ENCODE measurements at regions not wholly inside any gene's neighbourhood (a gene's known extent, or its start where the extent isn't known, plus 50 kb on each side); places are given as distances from the start of the nearest gene placed in this dataset.

DNA sequence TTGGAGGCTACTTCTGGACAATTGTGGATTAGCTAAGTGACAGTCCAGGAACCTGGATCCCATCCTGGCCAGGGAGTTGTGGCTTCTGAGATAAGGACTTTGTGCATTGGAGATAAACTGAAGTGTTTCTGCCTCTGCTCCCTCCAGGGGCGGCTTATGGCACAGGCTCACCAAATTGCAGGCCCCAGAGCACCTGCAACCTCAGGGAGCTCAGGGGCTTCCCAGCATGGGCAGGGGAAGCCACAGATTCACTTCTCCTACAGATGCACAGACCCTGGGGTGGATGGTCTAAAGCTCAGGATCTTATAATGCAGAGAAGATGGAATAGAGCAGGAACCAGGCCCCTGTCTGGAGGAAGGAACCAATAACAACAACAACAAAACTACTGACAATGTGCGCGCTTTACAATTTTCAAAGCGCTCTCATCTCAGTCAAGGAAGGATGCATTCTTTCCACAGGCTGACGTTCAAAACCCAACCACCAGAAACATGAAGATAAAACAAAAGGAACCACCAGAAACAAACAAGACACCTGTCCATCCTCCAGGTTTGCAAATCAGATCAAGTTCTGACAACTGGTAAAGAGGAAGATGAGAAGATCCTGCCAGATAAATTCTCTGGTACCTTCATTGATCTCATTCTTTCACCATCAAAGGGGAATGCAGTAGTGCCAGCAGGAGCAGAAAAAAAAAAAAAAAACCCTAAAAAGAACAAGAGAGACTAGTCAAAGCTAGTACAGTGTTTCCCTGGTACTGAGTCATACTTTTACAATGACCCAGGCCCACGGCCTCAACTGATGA is 121.0 kb upstream of the IRF2BP2 start:
- Mint-ChIP-seq H3K36me3 (ENCODE audit: low read depth) (no peaks in the 10 kb centered on the region), H3K27me3 (ENCODE audit: low read depth) (no peaks in the 10 kb centered on the region), H3K4me1 (ENCODE audit: low read depth) (peaks cover 51% of the 10 kb centered on the region), H3K9me3 (no peaks in the 10 kb centered on the region), H3K27ac (peak overlapping the region; percentile 89), H3K4me3 (peak overlapping the region; percentile 25)
- DNase-seq = peak; percentile 83
- CTCF ChIA-PET = interaction anchor here (0.5 to 1.4 kb wide), 5 partner anchors 11 to 334 kb away, joined by 3 to 4 read pairs (median 3); no protein-coding TSS in a partner anchor
- intact Hi-C loops (cut with micrococcal nuclease) = loop anchor here (1.0 to 10.0 kb wide), 15 partner anchors 8 to 460 kb away; no protein-coding TSS in a partner anchor

DNA sequence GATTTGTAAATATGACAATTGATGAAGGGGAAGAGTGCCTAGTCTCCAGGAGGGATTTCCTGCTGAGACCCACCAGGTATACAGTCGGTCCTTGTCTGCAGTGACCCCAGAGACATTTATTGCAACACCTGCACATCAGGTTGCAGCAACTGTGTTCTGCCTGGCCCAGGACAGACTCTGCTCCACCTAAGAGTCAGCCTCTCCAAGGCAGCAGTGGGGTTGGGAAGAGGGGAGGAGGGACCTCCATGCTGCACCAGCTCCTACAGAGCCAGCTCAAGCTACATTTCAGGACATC is 120.4 kb upstream of the IRF2BP2 start:
- Mint-ChIP-seq H3K27ac (peak overlapping the region; percentile 89), H3K4me3 (no peak overlapping the region), H3K36me3 (ENCODE audit: low read depth) (no peaks in the 10 kb centered on the region), H3K4me1 (ENCODE audit: low read depth) (peaks cover 56% of the 10 kb centered on the region), H3K9me3 (no peaks in the 10 kb centered on the region), H3K27me3 (ENCODE audit: low read depth) (no peaks in the 10 kb centered on the region)
- intact Hi-C loops (cut with micrococcal nuclease) = loop anchor here (2.0 to 10.0 kb wide), 3 partner anchors 28 to 326 kb away; no protein-coding TSS in a partner anchor
- CTCF ChIA-PET = interaction anchor here (0.5 to 1.4 kb wide), 4 partner anchors 40 to 335 kb away, joined by 3 to 4 read pairs (median 3); no protein-coding TSS in a partner anchor
- no peak for DNase-seq

- no peaks in the 10 kb centered on the region for H3K9me3 Mint-ChIP-seq
- intact Hi-C loops (cut with micrococcal nuclease) = loop anchor here (2.0 to 10.0 kb wide), 3 partner anchors 29 to 325 kb away; no protein-coding TSS in a partner anchor
- no peaks in the 10 kb centered on the region for H3K27me3 Mint-ChIP-seq (ENCODE audit: low read depth)
- H3K4me3 Mint-ChIP-seq = no peak overlapping the region
- peak overlapping the region; percentile 52 for H3K27ac Mint-ChIP-seq
- no peak for DNase-seq
- H3K36me3 Mint-ChIP-seq (ENCODE audit: low read depth) = no peaks in the 10 kb centered on the region
- peaks cover 62% of the 10 kb centered on the region for H3K4me1 Mint-ChIP-seq (ENCODE audit: low read depth)
- CTCF ChIA-PET = interaction anchor here (0.6 kb wide), 1 partner anchor 210 kb away, joined by 4 read pairs; no protein-coding TSS in a partner anchor
These were observed 119.8 kb upstream of the IRF2BP2 start for GRCh38 chr1:234729561-234730474.

DNA sequence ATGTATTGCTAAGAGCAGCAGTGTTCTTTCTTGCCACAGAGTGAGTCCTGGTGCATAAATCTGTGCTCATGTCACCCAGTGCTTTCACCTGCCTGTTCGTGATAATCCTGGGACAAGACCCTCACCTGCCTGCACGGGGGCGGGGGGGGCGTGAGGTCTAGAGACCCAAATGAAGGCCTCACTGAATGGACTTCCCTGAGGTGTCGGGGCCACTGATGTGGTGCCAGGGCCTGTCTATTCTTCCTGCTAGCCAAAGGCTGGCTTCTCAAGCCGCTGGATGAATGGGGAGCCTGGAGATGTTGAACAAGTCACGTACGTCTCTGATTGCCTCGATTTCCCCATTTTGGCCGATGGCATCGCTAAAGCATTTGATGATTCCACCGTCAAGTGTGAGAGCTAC is 118.8 kb upstream of the IRF2BP2 start:
- peaks cover 72% of the 10 kb centered on the region for H3K4me1 Mint-ChIP-seq (ENCODE audit: low read depth)
- no peaks in the 10 kb centered on the region for H3K27me3 Mint-ChIP-seq (ENCODE audit: low read depth)
- no peak for DNase-seq
- no peaks in the 10 kb centered on the region for H3K9me3 Mint-ChIP-seq
- H3K36me3 Mint-ChIP-seq (ENCODE audit: low read depth) = no peaks in the 10 kb centered on the region
- intact Hi-C loops (cut with micrococcal nuclease) = no loop called here
- H3K4me3 Mint-ChIP-seq = no peak overlapping the region
- H3K27ac Mint-ChIP-seq = no peak overlapping the region
- CTCF ChIA-PET = no interaction called here

DNA sequence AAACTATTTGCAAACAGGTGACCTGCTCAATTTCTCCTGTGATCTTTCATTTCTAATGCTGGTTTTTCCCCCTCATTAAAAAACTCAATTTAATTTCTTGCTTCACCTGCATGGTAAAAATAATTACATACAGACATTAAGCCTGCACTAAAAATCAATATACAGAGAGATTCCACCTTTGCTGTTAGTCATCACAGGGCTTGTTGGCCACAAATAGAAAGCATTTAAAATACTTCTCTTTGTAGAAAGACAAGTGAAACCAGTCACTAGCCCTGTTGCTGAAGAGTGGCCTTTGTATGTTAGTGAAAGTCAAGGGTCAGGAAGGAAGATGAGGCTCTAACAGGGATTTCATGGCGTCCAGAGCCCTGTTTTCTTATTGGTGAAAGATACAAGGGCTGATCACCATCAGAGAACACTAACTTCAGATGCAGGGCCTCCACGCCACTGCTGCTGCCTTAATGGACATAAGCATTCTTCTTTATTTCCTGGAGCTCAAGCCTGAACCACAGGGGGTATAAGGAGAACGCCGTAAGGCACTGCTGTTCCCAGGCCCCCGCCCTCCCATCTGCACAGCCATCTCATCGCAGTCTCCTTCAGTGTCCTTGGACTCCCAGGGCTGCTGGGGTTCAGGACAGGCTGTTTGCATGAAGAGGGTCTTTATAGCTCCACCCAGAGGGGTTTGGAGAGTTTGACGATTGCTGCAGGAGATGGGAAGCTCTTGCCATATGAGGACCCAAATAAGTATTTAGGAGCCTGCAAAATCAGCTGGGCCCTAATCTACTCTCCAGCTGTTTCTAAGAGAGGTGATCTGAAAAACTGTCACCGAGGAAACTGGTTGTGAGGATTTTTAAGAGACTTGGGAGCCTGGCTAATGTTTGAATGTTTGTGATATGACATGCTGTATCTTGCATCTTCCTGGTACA is 117.3 kb upstream of the IRF2BP2 start:
- no peaks in the 10 kb centered on the region for H3K9me3 Mint-ChIP-seq
- intact Hi-C loops (cut with micrococcal nuclease) = no loop called here

DNA sequence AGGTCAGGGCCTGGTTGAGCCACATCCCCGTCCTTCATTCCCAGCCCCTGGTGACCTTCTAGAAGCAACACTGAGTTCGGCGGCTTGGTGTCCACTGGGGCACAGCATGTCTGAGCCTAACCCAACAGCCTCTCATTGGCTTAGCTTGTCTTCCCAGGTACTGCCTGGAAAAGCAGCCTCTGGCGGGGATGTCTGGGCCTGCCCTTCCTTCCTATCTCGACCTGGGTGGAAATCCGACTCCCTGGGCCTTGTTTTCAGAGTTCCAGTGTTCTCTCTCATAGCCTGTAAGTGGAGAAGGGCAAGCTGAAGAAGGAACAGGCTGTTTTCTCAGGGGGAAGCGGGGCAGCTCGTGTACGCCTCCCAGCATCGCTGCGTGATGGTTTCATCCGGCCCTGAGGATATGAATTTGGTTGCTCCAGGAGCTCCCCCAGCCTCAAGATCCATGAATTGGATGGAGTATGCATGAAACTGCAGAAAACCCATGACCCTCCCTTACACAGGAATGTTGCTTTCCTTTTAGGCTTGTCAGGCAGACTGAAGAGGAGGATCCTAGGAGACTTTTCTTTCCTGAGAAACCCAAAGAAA is 116.5 kb upstream of the IRF2BP2 start:
- Mint-ChIP-seq H3K27me3 (ENCODE audit: low read depth) (no peaks in the 10 kb centered on the region), H3K36me3 (ENCODE audit: low read depth) (no peaks in the 10 kb centered on the region), H3K4me3 (no peak overlapping the region), H3K9me3 (no peaks in the 10 kb centered on the region), H3K4me1 (ENCODE audit: low read depth) (peaks cover 80% of the 10 kb centered on the region), H3K27ac (peak overlapping the region; percentile 15)
- CTCF ChIA-PET = interaction anchor here (0.7 to 1.2 kb wide), 3 partner anchors 69 to 114 kb away, joined by 3 read pairs; no protein-coding TSS in a partner anchor
- DNase-seq = no peak
- intact Hi-C loops (cut with micrococcal nuclease) = no loop called here

More for the DNA sequence above, 117.3 kb upstream of the IRF2BP2 start:
- CTCF ChIA-PET = interaction anchor here (1.1 kb wide), 1 partner anchor 115 kb away, joined by 4 read pairs; no protein-coding TSS in a partner anchor
- Mint-ChIP-seq H3K36me3 (ENCODE audit: low read depth) (no peaks in the 10 kb centered on the region), H3K4me3 (no peak overlapping the region), H3K27ac (no peak overlapping the region), H3K27me3 (ENCODE audit: low read depth) (no peaks in the 10 kb centered on the region), H3K4me1 (ENCODE audit: low read depth) (peaks cover 80% of the 10 kb centered on the region)
- no peak for DNase-seq

DNA sequence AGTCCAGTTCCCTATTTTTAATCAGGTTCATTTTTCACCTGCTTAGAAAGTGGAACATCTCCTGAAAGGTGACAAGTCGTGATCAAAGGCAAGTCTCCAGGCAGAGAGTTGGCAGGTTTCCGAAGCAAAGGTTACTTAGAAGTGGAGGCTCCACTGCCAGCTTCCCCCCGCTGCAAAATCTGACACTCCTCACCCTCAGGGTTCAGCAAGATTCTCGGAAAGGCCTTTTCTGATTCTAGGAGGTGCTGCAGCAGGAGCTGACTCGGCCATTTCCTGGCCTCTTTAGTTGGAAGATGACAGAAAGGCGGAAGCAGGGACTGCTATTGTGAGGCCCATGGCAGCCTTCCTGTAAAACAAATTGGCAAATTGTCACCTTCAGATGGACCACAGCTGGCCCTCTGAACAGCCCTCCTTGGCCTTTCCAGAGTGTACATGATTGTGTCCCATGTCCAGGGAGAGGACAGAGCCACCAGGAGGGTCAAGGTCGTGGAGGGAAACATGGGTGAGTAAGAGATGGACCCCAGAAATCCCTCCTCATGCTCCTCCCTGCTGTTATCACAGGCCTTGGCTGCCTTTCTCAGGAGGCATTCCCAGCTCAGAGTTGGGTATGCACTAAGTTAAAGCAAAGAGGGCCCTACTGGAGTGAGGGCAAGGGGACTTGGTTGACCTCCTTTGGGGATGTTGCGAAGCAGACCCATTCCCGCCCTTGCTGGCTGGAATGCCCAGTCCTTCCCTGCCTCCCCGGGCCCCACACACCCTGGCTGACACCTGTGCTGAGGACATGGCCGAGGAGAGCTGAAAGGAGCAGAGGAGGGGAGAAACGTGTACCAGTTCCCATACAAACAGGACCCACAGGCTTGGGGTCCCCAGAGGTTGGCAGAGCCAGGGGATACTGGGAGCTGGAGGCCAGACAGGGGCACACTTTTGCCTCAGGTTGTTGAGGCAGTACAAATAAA is 115.5 kb upstream of the IRF2BP2 start:
- Mint-ChIP-seq H3K4me1 (ENCODE audit: low read depth) (peaks cover 74% of the 10 kb centered on the region), H3K27me3 (ENCODE audit: low read depth) (no peaks in the 10 kb centered on the region), H3K36me3 (ENCODE audit: low read depth) (no peaks in the 10 kb centered on the region), H3K4me3 (peak overlapping the region; percentile 70), H3K27ac (peak overlapping the region; percentile 97), H3K9me3 (no peaks in the 10 kb centered on the region)
- DNase-seq = peak; percentile 81
- CTCF ChIA-PET = interaction anchor here (0.7 to 1.2 kb wide), 3 partner anchors 68 to 113 kb away, joined by 3 read pairs; no protein-coding TSS in a partner anchor
- intact Hi-C loops (cut with micrococcal nuclease) = loop anchor here (2.0 kb wide), 1 partner anchor 255 kb away; no protein-coding TSS in a partner anchor

DNA sequence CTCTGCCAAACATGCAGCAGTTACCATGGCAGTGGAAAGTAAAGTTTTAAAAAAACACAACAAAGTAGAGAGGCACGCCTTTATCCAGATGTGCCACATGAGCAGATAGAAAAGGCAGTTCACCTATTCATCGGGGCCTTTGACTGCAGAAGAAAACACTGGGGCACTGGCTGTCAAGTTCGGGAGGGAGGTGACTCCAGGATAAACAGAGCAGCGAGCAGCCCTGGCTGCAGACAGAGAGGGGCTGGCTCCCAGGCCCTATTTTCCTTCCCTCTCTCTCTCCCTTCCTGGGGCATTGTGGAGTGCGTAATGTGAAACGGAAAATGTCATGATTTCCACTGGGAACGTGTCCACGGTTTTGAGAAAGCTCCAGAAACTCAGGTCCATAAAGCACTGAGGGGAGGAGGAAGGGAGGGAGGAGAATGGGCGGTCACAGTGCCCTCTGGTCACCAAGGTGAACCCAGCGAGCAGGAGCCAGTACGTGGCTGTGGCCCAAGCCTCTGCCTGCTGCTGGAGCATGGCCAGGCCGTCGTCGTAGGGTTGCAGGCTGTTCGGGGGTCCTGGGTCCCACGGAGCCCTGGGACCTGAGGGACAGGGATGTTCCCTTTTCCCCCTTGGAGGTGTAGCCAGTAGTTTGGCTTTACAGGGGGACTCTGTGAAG is 114.7 kb upstream of the IRF2BP2 start:
- H3K4me1 Mint-ChIP-seq (ENCODE audit: low read depth) = peaks cover 66% of the 10 kb centered on the region
- no peaks in the 10 kb centered on the region for H3K9me3 Mint-ChIP-seq
- CTCF ChIA-PET = interaction anchor here (0.6 to 2.2 kb wide), 5 partner anchors 113 to 1715 kb away, joined by 3 to 9 read pairs (median 4); no protein-coding TSS in a partner anchor
- DNase-seq = peak; percentile 35
- H3K27me3 Mint-ChIP-seq (ENCODE audit: low read depth) = no peaks in the 10 kb centered on the region
- no peaks in the 10 kb centered on the region for H3K36me3 Mint-ChIP-seq (ENCODE audit: low read depth)
- H3K4me3 Mint-ChIP-seq = peak overlapping the region; percentile 70
- H3K27ac Mint-ChIP-seq = peak overlapping the region; percentile 97
- intact Hi-C loops (cut with micrococcal nuclease) = loop anchor here (1.0 to 5.0 kb wide), 7 partner anchors 113 to 603 kb away; partner anchors contain the start of genes ARID4B and GGPS1

DNA sequence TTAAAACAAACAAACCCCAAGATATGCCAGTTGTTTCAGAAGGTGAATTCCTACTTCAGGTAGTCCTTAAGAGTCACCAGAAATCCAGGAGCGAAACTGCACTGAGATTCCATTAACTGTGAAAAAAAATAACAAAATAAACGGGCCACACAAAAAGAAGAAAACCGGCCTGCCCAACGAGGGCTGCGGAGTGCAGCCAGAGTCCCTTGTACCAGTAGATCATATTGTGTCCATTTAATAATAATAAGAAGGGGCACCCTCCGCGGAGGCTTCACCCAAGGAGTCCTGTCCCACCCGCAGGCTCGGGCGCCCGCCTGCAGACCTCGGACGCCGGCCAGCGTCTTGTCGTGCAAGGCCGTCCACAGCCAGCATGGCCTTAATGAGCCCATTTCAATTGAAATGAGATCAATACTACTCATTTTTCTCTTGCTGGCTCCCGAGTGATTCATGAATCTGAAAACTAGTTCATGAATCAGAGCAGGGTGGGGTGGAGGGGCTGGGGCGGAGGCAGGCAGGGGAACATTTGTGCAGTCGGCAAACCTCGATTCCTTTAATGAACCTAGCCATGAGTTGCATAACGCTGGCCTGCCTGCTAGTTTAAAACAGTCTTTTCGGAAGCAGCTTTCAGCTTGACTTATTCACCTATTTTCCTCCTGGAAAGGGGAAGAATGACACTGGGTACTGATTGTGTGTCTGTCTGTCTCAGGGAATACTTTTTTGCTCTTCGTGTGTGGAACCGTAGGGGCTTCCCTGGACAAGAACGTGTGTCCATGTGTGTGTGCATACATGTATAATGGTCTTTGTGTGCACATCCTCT is 113.1 kb upstream of the IRF2BP2 start:
- intact Hi-C loops (cut with micrococcal nuclease) = loop anchor here (1.0 to 5.0 kb wide), 5 partner anchors 8 to 604 kb away; partner anchors contain the start of genes ARID4B and GGPS1
- peak overlapping the region; percentile 97 for H3K27ac Mint-ChIP-seq
- H3K9me3 Mint-ChIP-seq = no peaks in the 10 kb centered on the region

More for the DNA sequence above, 113.1 kb upstream of the IRF2BP2 start:
- Mint-ChIP-seq H3K4me3 (peak overlapping the region; percentile 70), H3K4me1 (ENCODE audit: low read depth) (peaks cover 61% of the 10 kb centered on the region), H3K27me3 (ENCODE audit: low read depth) (no peaks in the 10 kb centered on the region), H3K36me3 (ENCODE audit: low read depth) (no peaks in the 10 kb centered on the region)
- CTCF ChIA-PET = interaction anchor here (1.1 to 2.2 kb wide), 4 partner anchors 111 to 122 kb away, joined by 3 to 9 read pairs (median 6); no protein-coding TSS in a partner anchor
- DNase-seq = peak; percentile 91

Data from activated naive CD4-positive, alpha-beta T cell treated with anti-CD3 and anti-CD28 coated beads for 36 hours (primary cell).